GM11168 (cell line): ENCODE measurements at regions not wholly inside any gene's neighbourhood (a gene's known extent, or its start where the extent isn't known, plus 50 kb on each side); places are given as distances from the start of the nearest gene placed in this dataset.

Experiments
- in situ Hi-C: fragments of 300-500 bp; cut with MboI; formaldehyde crosslinking; loops from one replicate; pipeline ENCODE4 v1.12.0; 2022; ENCODE audit warnings: low sequenced_read_pairs; ENCODE audit not compliant: unreplicated experiment

GRCh38 chrX:5829469-5829868 lies 399.2 kb downstream of the NLGN4X start:
- in situ Hi-C loops = no loop called here

- in situ Hi-C loops = no loop called here
These were observed 399.6 kb downstream of the NLGN4X start for GRCh38 chrX:5829060-5829459.

GRCh38 chrX:5823903-5824302 lies 404.8 kb downstream of the NLGN4X start:
- in situ Hi-C loops = no loop called here

GRCh38 chrX:5810636-5811035 lies 418.0 kb downstream of the NLGN4X start:
- in situ Hi-C loops = no loop called here

GRCh38 chrX:5807181-5807580 lies 421.5 kb downstream of the NLGN4X start:
- in situ Hi-C loops = no loop called here

- in situ Hi-C loops = no loop called here
These were observed 426.3 kb downstream of the NLGN4X start for GRCh38 chrX:5802391-5802790.

- in situ Hi-C loops = no loop called here
These were observed 436.9 kb downstream of the NLGN4X start for GRCh38 chrX:5791721-5792120.

GRCh38 chrX:5788910-5789309 lies 439.8 kb downstream of the NLGN4X start:
- in situ Hi-C loops = no loop called here

- in situ Hi-C loops = no loop called here
These were observed 447.8 kb downstream of the NLGN4X start for GRCh38 chrX:5780821-5781220.

GRCh38 chrX:5775846-5776430 lies 452.7 kb downstream of the NLGN4X start:
- in situ Hi-C loops = no loop called here

GRCh38 chrX:5774446-5774845 lies 454.2 kb downstream of the NLGN4X start:
- in situ Hi-C loops = no loop called here

GRCh38 chrX:5771441-5771840 lies 457.2 kb downstream of the NLGN4X start:
- in situ Hi-C loops = no loop called here

- in situ Hi-C loops = no loop called here
These were observed 472.1 kb downstream of the NLGN4X start for GRCh38 chrX:5756616-5757015.

GRCh38 chrX:5753291-5753690 lies 475.4 kb downstream of the NLGN4X start:
- in situ Hi-C loops = no loop called here

- in situ Hi-C loops = no loop called here
These were observed 475.8 kb downstream of the NLGN4X start for GRCh38 chrX:5752831-5753230.

GRCh38 chrX:5748586-5749150 lies 480.0 kb downstream of the NLGN4X start:
- in situ Hi-C loops = no loop called here

- in situ Hi-C loops = no loop called here
These were observed 482.4 kb downstream of the NLGN4X start for GRCh38 chrX:5746231-5746630.

- in situ Hi-C loops = no loop called here
These were observed 495.2 kb downstream of the NLGN4X start for GRCh38 chrX:5733501-5733900.

GRCh38 chrX:5730556-5730955 lies 498.1 kb downstream of the NLGN4X start:
- in situ Hi-C loops = no loop called here

- in situ Hi-C loops = no loop called here
These were observed 502.4 kb downstream of the NLGN4X start for GRCh38 chrX:5726224-5726623.

- in situ Hi-C loops = no loop called here
These were observed 504.5 kb downstream of the NLGN4X start for GRCh38 chrX:5724123-5724522.

- in situ Hi-C loops = no loop called here
These were observed 510.0 kb downstream of the NLGN4X start for GRCh38 chrX:5718651-5719050.
